HG03139 (cell line): ENCODE measurements at regions not wholly inside any gene's neighbourhood (a gene's known extent, or its start where the extent isn't known, plus 50 kb on each side); places are given as distances from the start of the nearest gene placed in this dataset.

Experiments
- ATAC-seq: cut with Tn5 transposase; IDR thresholded peaks from one replicate; pipeline ENCODE4 v1.9.1; 2021; ENCODE audit not compliant: unreplicated experiment

DNA sequence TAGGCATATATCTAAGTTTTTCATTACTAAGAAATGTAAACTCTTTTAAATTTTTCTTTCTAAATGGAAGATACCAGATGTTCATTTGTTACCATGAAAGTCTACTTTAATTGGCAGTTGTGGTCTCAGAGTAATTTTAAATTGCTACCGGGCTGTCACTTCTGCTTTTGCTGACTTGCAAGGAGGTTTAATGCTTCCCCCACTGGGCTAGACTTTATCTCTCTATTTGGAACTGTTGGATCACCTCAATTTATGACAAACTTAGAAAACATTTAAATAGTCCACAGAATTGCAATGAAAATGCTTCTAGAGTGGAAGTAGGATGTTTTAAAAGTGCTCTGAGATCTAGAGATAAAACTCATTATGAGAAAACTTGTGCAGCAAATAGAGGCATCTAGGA is 479.8 kb upstream of the GOT2 start:
- no peak for ATAC-seq

DNA sequence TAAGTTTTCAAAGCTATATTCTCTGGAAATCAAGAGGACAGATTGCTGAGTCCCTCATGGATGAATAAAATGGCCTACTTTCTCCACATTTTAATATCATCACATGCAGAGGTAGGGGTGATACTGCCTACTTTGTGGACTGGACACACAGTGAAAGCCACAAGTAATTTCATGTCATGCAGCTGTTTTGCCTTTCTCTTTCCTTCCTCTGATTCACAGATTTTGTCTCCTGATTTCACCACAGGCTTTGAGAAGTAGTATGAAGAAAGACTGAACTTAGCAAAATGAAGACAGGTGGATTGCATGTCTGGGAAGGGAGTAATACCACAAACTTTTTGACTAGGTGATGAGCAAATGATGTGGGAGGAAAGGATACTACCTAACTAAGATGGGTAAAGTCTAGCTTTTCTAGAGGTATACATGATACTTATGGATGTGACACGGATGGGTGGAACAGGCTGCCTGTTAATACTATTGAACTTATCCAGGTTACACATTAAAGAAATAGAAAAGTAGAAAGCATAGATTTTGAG is 478.4 kb upstream of the GOT2 start:
- no peak for ATAC-seq

DNA sequence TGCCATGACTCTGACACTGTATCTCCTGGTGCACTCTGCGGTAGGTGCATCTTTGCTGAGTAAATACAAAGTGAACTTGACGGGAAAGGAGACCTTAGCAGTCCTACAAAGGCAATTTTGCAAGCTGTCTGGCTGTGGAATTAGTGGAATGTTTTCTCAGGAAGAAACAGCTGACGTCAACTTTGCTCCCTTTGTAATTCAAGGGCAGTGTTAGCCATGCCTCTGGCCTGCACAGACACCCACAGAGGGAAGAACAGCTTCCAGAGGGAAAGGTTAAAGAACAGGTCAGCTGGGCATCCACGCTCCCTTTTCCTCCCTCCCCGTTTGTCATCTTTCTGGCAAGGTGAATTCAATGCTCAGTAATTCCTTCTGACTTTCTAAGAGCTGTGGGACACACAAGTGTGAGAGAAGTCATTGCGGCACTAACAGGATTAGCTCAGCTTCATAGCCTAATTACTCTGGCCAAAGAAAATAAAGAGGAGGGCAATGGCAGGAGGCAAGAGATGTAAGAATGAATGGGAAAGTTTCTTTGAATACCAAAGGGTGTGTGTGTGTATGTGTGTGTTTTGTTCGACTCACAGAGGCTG is 476.9 kb upstream of the GOT2 start:
- no peak for ATAC-seq

DNA sequence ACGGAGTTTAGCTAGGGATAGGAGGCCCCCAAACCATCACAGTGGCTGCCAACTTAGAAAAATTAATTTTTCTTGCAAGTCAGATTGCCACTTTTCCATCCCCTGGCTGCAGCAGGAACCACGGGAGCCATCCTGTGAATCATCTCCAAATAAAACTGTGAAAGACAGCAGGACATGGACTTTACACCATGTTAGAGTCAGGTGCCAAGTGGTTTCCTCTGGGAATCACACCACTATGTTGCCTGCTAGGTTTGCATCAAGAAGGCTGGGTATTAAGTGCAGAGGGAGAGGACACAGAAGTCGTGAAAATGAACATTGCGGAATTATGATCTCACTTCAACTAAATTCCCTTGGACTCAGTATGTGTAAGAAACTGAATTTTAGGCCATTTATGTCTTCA is 471.3 kb upstream of the GOT2 start:
- ATAC-seq: no peak

DNA sequence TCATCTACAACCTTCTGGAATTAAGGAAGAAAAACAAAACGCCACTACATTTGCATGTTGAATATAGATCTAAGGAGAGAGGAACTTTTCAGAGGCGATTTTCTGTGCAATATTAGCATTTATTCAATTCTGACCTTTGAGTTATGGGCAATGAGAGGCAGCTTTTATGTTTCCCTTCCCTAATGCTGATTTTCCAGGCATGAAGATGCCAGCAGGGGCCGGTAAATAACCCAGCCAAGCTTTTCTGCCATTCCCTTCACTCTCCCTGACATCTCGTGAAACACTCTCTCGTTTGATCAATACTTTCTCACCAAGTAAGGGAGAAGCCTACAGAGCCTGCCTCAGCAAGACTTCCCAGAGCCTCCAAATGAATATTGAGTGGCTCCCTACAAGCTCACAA is 470.5 kb upstream of the GOT2 start:
- no peak for ATAC-seq

DNA sequence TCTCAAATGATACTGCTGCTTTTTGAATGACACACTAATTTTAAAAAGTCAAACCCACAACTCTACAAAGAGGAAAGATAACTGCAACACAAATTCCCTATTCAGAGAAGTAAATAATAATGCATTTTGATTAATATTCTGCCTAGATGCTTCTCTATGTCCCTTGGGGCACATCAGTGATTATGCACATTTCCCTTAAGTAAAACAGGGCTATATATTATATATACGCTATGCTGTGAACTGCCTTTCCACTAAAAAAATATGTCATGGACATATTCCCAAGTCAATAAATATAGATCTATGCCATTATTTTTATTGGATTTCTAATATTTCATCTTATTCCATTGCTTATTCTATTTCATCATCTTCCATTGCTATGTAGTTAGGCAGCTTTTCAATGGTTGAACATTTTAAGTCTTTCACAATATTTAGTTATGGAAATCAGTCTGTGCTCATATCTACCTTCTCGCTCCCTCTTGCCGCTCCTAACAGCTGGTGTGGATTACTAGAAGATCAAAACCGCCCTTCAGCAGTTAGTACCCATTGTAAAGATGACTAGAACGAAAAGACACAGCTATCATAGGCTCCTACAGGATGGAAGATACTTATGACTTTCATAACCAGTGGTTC is 468.2 kb upstream of the GOT2 start:
- ATAC-seq: no peak

DNA sequence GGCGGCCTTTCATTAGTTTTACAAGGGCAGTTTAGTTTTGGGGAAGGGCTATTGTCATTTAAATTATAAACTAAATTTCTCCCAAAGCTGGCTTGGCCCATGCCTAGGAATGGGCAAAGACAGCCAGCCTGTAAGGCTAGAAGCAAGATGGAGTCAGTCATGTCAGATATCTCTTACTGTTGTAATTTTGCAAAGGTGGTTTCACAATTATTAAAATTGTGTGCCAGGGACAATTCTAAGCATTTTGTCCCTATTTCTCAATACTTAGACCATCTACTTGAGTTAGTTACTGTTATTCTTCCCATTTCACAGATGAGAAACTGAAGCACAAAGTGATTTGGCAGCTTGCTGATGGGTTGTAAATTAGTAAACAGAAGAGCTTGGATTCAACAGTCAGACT is 467.7 kb upstream of the GOT2 start:
- ATAC-seq: no peak

DNA sequence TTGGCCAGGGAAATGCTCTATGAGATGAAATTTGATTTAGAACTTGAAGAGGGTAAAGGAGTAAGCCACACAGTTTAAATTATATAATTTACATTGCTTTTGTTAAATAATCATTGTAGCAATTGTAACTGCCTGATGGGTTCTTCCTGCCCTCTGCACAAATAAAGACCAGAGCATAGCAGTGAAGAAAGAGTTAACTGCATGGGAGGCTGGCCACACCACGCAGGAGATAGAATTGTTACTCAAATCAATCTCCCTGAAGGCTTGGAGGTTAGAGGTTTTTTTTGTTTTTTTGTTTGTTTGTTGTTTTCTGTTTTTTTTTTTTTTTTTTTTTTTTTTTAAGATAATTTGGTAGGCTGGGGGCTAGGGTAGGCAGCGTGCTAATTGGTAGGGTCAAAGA is 467.0 kb upstream of the GOT2 start:
- ATAC-seq: no peak

DNA sequence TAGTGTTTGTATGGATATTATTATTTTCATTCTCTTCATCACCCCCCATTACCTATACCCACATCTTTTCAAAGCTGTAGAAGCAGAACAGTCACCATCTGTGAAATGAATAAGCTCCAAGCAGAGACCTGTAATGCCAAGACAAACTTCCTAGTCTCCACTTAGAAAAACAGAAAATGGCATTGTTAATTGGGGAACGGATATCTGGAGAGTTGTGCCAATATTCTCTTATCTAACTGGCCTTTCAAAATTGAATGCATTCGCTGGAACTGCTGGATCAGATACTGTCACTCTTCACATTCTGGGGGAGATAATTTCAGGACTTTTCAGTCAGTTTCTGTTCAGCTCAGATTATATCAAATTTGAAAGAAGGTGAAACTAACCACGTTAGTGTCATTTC is 464.4 kb upstream of the GOT2 start:
- ATAC-seq: no peak

DNA sequence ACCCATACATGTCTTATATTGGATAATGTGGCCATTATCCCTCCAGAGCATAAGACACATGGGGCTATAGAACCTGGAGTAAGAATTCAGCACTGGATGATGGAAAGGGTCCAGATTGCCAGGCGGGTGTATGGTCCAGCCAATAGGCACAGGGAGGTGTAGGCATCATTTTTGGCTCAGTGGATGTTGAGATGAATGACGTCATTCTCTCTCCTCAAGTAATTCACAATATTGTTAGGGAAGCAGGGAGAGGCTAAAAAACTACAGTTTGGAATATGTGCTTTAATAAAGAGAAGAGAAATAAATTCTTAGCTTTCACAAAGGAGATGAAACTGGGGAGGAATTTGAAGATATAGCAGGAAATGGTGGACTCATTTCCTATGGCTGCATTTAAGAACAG is 461.1 kb upstream of the GOT2 start:
- ATAC-seq: no peak

DNA sequence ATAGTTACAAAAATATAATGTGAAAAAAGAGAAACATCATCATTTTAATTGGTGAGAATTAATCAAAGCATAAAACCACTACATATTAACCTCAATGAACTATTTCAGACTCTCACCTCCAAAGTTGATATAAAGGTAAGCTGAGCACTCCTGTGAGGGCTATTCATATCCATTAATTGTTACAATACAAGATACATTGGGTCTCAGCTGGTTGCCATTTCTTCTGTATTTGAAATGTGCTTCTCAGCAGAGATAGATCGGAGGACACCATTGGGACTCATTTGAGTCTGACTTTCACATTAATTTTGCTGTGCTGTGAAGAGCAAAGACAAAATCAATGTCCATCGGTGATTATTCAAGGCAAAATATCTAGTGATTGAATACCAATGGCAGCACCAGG is 459.5 kb upstream of the GOT2 start:
- no peak for ATAC-seq

DNA sequence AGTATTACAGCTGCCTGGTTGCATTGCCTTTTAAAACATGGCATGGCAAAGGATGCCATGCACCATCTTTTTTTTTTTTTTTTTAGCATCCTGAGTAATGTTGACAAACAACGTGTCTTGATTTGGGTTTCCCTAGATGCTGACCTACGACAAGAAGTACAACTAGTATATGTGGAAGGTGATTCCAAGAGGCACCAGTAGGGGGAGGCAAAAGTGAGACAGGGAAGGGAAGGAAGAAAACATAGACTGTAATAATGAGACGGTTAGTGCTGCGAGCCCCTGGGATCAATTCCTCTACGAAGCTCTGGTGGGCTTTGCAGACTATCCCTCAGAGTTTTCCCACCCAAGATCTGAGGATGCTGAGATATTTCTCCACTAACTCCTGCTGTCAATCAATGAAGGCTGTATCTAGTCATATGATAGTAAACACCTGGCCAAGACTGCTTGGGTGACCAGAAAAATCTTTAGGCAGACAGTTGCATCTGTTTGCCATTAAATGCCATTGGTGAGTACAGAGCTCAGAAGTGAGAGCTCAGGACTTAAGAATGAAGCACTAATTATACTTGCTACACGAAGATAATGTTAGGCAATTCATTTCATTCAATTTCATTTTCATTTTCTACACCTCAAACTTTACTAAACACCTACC is 458.6 kb upstream of the GOT2 start:
- ATAC-seq: no peak

DNA sequence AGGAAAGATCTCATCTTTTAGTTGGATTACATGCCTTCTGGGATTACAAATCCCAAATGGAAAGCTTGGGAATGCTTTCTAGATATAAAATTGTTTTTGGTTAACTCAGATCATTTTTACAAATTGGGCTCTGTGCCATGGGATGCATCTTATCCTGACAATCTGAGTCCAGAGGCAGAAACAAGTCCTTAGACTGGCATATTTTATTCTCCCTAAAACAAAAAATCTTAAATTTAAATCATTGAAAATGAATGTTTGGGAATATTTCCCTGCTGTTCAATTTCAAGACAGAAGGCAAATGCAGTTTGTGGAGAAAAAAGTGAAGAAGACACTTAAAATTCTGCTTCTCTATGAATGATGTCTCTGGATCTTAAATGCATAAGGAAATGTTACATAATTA is 456.6 kb upstream of the GOT2 start:
- ATAC-seq: no peak

DNA sequence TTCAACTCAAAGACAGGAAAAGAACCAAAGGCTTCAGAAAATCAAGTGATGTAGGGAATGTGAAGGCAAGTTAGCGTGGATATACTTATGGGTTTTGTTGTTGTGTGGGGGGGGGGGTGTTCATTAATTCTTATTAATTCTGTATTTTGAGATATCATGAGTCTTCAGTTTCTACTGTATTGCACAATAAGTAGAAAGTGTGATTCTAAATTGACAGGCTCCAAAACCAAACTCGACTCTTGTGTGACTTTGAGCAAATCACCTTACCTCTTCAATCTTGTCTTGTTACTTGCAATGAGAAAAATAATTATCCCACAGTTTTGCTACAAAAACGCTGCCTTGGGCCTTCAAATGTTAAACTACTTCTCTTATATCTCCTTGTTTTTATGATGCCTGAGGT is 453.9 kb upstream of the GOT2 start:
- ATAC-seq: no peak

DNA sequence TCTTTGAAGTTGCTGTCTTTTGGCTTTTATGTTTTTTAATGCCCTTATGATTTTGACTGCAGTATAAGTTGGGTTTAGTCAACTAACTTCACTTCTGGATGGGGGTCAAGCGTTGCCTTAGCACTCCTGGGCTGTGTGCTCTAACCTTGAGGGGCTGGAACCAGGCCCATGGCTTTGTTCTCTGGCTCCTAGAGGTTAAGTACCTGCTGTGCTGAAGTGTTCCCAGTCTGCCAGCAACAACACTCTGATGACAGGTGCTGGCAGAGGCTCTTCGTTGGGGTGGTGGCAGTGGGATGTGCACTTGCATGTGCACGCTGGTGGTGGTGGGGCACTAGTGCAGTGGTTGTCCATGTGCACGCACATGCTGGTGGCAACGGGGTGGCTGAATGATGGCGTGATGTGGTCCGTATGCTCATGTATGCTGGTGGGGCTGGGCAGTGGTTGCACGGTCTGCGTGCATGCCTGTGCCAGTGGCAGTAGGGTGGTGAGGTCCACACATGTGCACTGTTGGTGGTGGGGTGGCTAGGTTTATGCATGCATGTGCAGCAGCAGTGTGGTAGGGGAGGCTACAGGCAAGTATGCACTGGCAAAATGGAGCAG is 447.8 kb upstream of the GOT2 start:
- ATAC-seq: no peak

DNA sequence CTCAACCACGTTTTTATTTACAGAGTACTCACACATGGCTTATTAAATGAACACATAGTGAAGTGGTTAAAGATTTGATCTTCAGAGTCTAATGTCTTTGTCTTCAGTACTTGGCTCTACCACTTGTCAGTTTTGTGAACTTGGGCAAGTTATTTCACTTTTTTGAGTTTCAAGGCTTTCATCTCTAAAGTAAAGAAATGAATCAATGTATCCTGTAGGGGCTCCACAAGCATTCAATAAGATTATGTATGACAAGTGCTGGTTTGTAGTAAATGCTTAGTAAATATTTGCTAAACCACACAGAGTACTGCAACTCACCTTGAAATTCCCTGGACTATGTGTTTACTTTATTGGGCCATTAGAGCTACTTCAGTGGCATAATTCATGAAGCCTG is 446.0 kb upstream of the GOT2 start:
- ATAC-seq: no peak

DNA sequence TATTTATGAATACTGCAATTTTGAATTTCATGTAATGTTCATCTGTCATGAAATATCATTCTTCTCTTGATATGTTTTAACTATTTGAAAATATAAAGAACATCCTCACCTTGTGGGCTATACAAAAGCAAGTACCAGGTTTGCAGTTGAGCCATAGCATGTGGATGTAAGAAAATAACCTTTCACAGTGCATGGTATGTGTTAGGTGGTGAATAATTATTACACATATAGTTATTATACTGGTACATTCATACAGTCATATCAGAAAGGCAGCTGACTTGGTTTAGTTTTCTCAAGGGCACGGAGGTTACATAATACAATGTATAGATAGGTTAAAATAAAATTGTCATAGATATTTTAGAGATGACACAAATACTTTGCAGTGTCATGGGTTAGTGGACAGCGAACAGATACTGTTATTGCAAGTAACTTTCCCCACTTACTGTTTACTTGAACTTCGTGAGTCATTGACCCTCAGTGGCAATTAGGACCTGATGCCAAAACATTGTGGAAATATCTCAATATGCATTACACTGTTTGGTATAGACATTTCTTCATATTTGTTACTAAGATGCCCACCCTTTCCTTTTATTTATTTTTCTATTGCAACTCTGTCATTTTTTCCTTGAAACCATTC is 445.4 kb upstream of the GOT2 start:
- ATAC-seq: no peak

DNA sequence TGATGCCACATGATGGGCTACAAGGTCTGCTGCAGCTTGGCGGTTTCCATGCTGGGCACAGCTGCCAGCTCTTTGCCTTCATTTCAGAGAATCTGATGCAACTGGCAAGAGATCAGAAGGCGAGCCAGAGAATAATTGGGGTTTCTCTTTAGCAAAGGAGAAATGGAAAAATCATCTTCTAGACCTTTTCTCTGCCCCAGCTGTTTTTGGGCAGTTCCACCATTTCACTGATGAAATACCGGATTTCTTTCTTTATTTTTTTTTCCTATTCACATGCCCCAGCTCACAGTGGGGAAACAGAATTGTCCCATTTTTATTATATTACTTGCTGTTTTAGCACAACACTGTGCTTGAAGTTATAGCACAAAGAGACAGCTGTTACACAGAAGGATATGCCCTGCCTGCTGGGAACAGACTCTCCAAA is 439.3 kb upstream of the GOT2 start:
- no peak for ATAC-seq

DNA sequence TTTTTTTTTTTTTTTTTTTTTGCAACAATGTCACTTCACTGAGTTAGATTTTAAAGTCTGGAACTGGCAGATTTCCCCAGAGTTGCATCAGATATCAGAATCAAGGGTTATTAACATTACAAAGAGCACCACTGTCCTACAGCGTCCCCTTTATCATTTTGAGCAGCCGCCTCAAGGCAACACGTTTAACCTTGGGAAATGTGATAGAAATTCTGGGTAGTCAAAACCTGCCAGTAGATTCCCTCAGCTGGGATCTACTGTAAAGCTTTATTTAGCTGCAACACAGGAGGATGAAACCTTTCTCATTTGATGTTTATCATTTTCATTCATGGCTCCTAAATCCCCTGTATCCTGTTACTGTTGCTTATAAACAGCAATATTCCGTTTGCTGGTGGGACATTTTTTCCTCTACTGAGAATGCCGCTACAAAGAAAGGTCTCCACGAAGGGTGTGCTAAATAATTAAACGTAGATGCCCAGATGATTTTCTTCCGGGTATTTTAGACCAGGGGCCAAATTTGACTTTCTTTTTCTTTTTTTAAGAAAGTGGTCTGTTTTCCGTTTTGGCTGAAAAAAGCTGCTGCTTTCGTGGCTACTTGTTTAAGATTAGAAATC is 436.1 kb upstream of the GOT2 start:
- ATAC-seq: no peak

DNA sequence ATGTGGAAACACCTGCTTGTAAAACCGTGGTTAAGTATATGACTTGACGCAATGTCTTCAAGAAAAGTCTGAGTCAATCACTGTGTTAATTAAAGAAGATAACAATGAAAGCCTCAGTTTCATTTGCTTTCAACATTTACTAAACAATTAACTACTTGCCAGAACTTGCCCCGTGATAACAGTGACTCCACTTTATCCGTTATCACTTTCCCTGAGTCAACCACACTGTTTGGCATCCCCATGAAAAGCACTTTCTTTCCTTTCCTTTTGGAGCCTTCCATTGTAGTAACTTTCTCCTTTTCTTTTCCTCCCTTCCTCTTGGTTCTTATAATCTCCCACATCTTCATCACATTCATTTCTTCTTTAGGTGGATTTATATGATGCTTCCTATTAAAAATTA is 435.1 kb upstream of the GOT2 start:
- ATAC-seq: no peak

DNA sequence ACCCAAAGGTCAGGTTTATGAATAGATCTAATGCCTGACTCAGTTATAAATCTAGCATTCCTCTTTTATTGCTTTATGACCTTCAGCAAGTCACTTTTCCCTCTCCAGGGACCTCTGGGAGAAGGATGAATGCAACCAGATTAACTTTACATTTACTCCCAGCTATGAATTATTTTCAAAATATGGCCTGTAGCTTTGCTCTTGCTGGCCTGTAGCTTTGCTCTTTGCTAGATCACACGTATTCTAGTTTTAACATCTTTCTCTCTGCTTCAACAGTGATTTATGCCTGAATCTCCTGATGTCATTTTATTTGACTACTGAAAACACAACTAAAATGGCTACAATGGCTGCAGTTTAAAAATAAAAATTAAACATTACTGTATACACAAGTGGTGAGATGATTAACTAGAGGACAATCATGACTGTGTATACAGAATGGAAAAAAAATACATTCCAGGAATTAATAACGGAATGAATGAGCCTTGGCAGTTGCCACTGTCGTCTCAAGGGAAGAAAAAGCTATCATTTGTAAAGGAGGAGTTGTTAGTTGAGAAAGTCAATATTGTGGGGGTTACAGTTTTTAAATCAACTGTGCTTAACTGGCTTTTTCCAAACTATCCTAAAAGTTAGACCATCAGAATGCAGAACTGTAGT is 434.5 kb upstream of the GOT2 start:
- ATAC-seq: no peak
